ENCODE measurements at regions not wholly inside any gene's neighbourhood (a gene's known extent, or its start where the extent isn't known, plus 50 kb on each side); places are given as distances from the start of the nearest gene placed in this dataset.

- no peak for DNase-seq (ENCODE audit: low spot score)
These were observed 510.4 kb downstream of the PSAT1 start for GRCh38 chr9:78807286-78807685.

- no peak for DNase-seq (ENCODE audit: low spot score)
These were observed 511.1 kb downstream of the PSAT1 start for GRCh38 chr9:78808048-78808447.

- no peak for DNase-seq (ENCODE audit: low spot score)
These were observed 514.8 kb downstream of the PSAT1 start for GRCh38 chr9:78811622-78812276.

- no peak for DNase-seq (ENCODE audit: low spot score)
These were observed 515.7 kb downstream of the PSAT1 start for GRCh38 chr9:78812665-78813064.

- DNase-seq (ENCODE audit: low spot score) = no peak
These were observed 516.8 kb downstream of the PSAT1 start for GRCh38 chr9:78813602-78814180.

GRCh38 chr9:78821126-78821822, 524.3 kb downstream of the PSAT1 start:
- DNase-seq (ENCODE audit: low spot score) = no peak

GRCh38 chr9:78826527-78826926, 529.6 kb downstream of the PSAT1 start:
- no peak for DNase-seq (ENCODE audit: low spot score)

- no peak for DNase-seq (ENCODE audit: low spot score)
These were observed 531.6 kb downstream of the PSAT1 start for GRCh38 chr9:78828521-78828920.

GRCh38 chr9:78830301-78830700, 533.4 kb downstream of the PSAT1 start:
- DNase-seq (ENCODE audit: low spot score) = no peak

GRCh38 chr9:78831726-78832125, 534.8 kb downstream of the PSAT1 start:
- no peak for DNase-seq (ENCODE audit: low spot score)

- DNase-seq (ENCODE audit: low spot score) = no peak
These were observed 539.1 kb downstream of the PSAT1 start for GRCh38 chr9:78835928-78836450.

GRCh38 chr9:78839252-78839651, 542.3 kb downstream of the PSAT1 start:
- no peak for DNase-seq (ENCODE audit: low spot score)

- no peak for DNase-seq (ENCODE audit: low spot score)
These were observed 551.1 kb downstream of the PSAT1 start for GRCh38 chr9:78848061-78848460.

GRCh38 chr9:78856144-78856543, 559.2 kb downstream of the PSAT1 start:
- DNase-seq (ENCODE audit: low spot score) = no peak

GRCh38 chr9:78856781-78857180, 559.9 kb downstream of the PSAT1 start:
- no peak for DNase-seq (ENCODE audit: low spot score)

- no peak for DNase-seq (ENCODE audit: low spot score)
These were observed 560.7 kb downstream of the PSAT1 start for GRCh38 chr9:78857373-78858225.

GRCh38 chr9:78858266-78858665, 561.3 kb downstream of the PSAT1 start:
- no peak for DNase-seq (ENCODE audit: low spot score)

GRCh38 chr9:78860801-78861475, 564.0 kb downstream of the PSAT1 start:
- no peak for DNase-seq (ENCODE audit: low spot score)

GRCh38 chr9:78863531-78863930, 566.6 kb downstream of the PSAT1 start:
- DNase-seq (ENCODE audit: low spot score) = no peak

GRCh38 chr9:78865737-78866136, 568.8 kb downstream of the PSAT1 start:
- no peak for DNase-seq (ENCODE audit: low spot score)

- no peak for DNase-seq (ENCODE audit: low spot score)
These were observed 569.5 kb downstream of the PSAT1 start for GRCh38 chr9:78866207-78867132.

Measured in hematopoietic multipotent progenitor cell treated with erythropoietin and hydrocortisone succinate and interleukin-3 and kit ligand, for 17 days (in vitro differentiated cells).